Fibroblast of pulmonary artery (primary cell): ENCODE measurements at regions not wholly inside any gene's neighbourhood (a gene's known extent, or its start where the extent isn't known, plus 50 kb on each side); places are given as distances from the start of the nearest gene placed in this dataset.

Source experiments
- DNase-seq: peaks from one replicate; pipeline ENCODE4 v3.0.0-alpha.2; 2010; ENCODE audit warnings: low read depth
- H3K4me3 ChIP-seq: replicated peaks from 2 replicates; pipeline ENCODE4 v1.5.1; 2011; ENCODE audit warnings: low read depth, mild to moderate bottlenecking, control low read depth, low read length, moderate library complexity
- TF ChIP-seq, protein P1 (sequence below): IDR thresholded peaks from 2 replicates; pipeline ENCODE4 v1.5.1; 2011; ENCODE audit warnings: mild to moderate bottlenecking, control low read depth, low read length, inconsistent platforms; ENCODE audit errors: missing control alignments

DNA sequence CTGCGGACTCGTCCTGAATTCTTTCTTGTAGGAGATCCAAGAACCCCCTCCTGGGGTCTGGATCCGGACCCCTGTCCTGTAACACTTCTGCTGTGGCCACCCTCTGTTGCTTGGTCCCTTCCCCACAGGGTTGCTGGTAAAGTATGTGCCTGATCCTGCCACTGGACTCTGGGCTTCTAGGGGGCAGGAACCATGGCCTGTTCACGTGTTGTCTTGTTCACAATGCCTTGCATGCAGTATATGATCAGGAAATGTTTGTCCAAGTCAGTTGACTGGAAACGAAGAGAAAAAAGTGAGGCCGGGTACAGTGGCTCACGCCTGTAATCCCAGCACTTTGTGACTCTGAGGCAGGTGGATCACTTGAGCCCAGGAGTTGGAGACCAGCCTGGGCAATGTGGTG is 139.3 kb upstream of the ALDH1B1 start:
- no peak overlapping the region for H3K4me3 ChIP-seq
- TF ChIP-seq, protein P1, sequence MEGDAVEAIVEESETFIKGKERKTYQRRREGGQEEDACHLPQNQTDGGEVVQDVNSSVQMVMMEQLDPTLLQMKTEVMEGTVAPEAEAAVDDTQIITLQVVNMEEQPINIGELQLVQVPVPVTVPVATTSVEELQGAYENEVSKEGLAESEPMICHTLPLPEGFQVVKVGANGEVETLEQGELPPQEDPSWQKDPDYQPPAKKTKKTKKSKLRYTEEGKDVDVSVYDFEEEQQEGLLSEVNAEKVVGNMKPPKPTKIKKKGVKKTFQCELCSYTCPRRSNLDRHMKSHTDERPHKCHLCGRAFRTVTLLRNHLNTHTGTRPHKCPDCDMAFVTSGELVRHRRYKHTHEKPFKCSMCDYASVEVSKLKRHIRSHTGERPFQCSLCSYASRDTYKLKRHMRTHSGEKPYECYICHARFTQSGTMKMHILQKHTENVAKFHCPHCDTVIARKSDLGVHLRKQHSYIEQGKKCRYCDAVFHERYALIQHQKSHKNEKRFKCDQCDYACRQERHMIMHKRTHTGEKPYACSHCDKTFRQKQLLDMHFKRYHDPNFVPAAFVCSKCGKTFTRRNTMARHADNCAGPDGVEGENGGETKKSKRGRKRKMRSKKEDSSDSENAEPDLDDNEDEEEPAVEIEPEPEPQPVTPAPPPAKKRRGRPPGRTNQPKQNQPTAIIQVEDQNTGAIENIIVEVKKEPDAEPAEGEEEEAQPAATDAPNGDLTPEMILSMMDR = no peak
- no peak for DNase-seq

DNA sequence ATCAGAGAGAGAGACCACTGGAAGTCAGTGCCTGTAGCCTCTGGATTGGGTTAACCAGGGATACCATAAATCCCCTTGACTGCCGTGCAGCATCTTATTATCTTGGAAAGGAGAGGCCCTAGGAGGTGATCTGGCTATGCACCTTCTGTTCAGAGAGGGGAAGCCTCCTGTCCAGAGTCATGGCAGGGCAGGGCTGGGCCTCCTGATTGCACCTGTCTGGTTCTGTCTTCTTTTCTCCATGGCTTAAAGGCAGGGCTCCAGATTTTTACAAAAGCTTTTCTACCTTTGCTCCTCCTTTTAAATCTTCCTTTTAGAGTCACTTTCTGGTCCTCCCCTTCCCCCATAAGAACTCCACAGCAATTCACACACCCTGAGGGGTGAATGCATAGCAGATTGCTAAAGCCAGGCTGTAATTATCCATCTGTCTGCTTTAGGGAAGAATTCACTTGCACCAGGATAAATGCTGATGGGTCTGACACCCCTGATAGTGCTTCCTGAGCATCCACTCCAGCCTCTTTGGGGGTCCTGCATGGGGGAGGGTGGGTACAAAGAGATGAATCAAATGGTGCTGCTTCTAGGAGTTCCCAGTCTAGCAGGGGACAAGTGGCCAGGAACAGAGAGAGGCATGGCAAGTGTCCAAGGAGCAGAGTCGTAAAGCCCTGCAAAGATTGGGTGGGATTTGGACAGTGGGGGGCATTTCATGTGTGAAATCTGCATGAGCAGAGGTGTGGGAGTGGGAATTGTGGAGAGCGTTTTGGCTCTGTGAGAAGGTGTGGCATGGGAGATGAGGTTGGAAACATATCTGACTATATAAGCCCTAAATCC is 141.3 kb upstream of the ALDH1B1 start:
- no peak for DNase-seq
- no peak overlapping the region for H3K4me3 ChIP-seq
- TF ChIP-seq, protein P1 = no peak

DNA sequence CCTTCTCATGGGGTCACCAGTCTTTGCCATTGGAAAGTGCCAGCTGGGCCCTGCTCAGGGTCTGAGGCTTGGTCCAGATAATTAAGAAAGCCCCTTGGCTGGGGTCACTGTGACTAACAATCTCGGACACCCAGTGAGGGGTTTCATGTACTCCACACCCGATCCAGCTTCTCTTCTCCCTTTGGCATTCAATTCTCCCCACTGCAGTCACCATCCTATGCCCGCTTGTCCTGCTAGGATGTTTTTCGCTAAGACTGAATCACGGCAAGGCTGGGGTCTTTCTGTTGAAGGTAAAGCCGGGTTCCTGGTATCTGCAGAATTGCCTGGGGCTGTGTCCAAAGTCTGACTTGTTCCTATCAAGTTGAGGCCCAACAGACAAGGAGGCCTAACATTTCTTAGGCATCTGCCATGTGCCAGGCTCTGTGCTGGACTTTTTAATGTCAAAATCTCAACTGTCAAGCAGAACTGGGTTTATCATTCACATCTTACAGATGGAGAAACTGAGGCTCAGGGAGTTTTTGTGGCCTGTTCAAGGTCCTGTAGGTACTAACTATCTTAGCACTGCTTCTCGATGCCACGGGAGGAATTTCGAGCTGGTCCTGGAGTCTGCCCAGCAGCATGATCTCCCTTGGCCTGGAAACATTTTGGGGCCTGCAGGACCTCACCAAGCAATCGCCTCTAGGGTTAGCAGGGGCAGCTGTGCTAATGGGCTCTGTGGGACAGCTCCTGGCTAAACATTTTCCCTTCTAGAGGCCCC is 142.0 kb upstream of the ALDH1B1 start:
- no peak for DNase-seq
- TF ChIP-seq, protein P1 = no peak
- H3K4me3 ChIP-seq = no peak overlapping the region

DNA sequence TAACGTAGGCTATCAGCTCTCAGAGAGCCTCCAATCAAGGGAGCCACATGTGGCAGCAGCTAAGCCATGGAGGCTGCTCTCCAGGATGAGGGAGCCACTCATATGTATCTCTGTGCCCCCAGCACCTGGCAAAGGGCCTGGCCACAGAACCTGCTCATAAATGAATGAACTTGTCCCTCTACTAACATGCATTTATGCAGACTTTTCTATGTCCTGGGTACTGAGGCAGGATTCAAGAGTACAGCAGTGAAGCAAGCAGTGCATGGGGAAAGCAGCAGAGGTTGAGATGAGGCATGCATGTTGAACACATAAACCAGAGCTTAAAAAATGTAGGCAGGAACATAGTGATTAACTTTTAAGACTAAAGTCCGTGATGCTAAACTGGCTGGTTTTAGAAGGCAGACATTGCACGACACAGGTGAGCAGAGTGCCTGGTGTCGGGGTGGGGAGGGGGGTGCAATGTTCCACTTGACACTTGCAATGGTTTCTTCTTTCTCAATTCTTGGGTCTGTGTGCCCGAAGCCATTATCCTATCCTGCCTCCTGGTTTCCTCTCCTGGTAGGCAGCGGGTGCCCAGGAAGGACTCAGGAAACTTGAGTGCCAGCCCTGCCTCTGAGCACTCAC is 142.8 kb upstream of the ALDH1B1 start:
- no peak for DNase-seq
- H3K4me3 ChIP-seq = no peak overlapping the region
- TF ChIP-seq, protein P1 = no peak

DNA sequence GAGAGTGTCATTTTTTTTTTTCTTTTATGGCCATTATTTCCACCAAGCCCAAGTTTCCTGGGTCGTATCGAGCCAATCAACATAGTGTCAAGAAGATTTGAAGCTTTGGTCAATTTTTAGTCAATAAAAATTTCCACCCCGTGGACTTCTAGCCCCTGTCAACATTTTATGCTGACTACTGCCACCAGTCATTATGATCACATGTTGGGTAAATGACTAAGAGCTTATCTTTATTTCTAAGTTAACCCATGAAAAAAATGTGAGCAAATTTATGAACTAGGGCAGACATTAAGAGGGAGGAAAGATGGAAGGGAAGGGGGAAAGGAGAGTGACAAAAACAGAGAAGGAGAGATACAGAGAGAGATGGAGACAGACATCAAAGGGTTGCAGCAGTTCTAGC is 143.5 kb upstream of the ALDH1B1 start:
- DNase-seq = no peak
- H3K4me3 ChIP-seq = no peak overlapping the region
- TF ChIP-seq, protein P1 = no peak

DNA sequence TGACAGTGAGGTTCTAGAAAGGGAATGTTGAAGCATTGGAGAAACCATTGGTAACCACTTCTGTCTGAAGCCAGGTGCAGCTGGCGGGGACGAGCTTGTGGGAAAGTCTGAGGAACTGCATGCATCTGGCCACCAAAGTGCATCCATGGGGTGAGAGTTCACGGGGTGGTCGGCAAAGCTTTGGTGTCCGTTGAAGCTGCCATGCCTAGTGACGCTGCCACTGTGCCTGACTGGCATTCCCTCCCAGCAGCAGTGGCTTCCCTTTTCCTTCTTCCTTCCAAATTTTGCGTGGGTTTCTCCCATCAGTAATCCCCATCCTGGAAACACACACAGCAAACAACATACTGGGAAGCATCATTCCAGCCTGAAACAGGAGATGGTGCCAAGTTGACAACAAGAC is 145.7 kb upstream of the ALDH1B1 start:
- H3K4me3 ChIP-seq = no peak overlapping the region
- no peak for DNase-seq
- TF ChIP-seq, protein P1 = no peak
